ENCODE measurements at regions not wholly inside any gene's neighbourhood (a gene's known extent, or its start where the extent isn't known, plus 50 kb on each side); places are given as distances from the start of the nearest gene placed in this dataset.

GRCh38 chr5:30994902-30995301, 198.6 kb upstream of the CDH6 start:
- DNase-seq (ENCODE audit: low spot score): no peak
- in situ Hi-C loops (cut with MboI; ENCODE audit: low pct_unique_long_range_greater_than_20kb, low sequenced_read_pairs, unreplicated experiment): no loop called here
- TF ChIP-seq CTCF (IDR thresholded peaks at IDR 0.05; ENCODE audit: extremely low read depth, insufficient read depth, missing control alignments): no peak

GRCh38 chr5:30994176-30994575, 199.3 kb upstream of the CDH6 start:
- no peak for DNase-seq (ENCODE audit: low spot score)
- in situ Hi-C loops (cut with MboI; ENCODE audit: low pct_unique_long_range_greater_than_20kb, low sequenced_read_pairs, unreplicated experiment): no loop called here
- TF ChIP-seq CTCF (IDR thresholded peaks at IDR 0.05; ENCODE audit: extremely low read depth, insufficient read depth, missing control alignments): no peak

- no peak for TF ChIP-seq CTCF (IDR thresholded peaks at IDR 0.05; ENCODE audit: extremely low read depth, insufficient read depth, missing control alignments)
- DNase-seq (ENCODE audit: low spot score): no peak
- in situ Hi-C loops (cut with MboI; ENCODE audit: low pct_unique_long_range_greater_than_20kb, low sequenced_read_pairs, unreplicated experiment): no loop called here
Observed at GRCh38 chr5:30991462-30991861, 202.0 kb upstream of the CDH6 start.

GRCh38 chr5:30981576-30981975, 211.9 kb upstream of the CDH6 start:
- in situ Hi-C loops (cut with MboI; ENCODE audit: low pct_unique_long_range_greater_than_20kb, low sequenced_read_pairs, unreplicated experiment): no loop called here
- no peak for TF ChIP-seq CTCF (IDR thresholded peaks at IDR 0.05; ENCODE audit: extremely low read depth, insufficient read depth, missing control alignments)

GRCh38 chr5:30968971-30969370, 224.5 kb upstream of the CDH6 start:
- in situ Hi-C loops (cut with MboI; ENCODE audit: low pct_unique_long_range_greater_than_20kb, low sequenced_read_pairs, unreplicated experiment): no loop called here
- no peak for TF ChIP-seq CTCF (IDR thresholded peaks at IDR 0.05; ENCODE audit: extremely low read depth, insufficient read depth, missing control alignments)
- DNase-seq (ENCODE audit: low spot score): no peak

More at GRCh38 chr5:30981576-30981975, 211.9 kb upstream of the CDH6 start:
- no peak for DNase-seq (ENCODE audit: low spot score)

GRCh38 chr5:30960036-30960435, 233.4 kb upstream of the CDH6 start:
- no peak for TF ChIP-seq CTCF (IDR thresholded peaks at IDR 0.05; ENCODE audit: extremely low read depth, insufficient read depth, missing control alignments)
- no peak for DNase-seq (ENCODE audit: low spot score)
- in situ Hi-C loops (cut with MboI; ENCODE audit: low pct_unique_long_range_greater_than_20kb, low sequenced_read_pairs, unreplicated experiment): no loop called here

- no peak for TF ChIP-seq CTCF (IDR thresholded peaks at IDR 0.05; ENCODE audit: extremely low read depth, insufficient read depth, missing control alignments)
- no peak for DNase-seq (ENCODE audit: low spot score)
- in situ Hi-C loops (cut with MboI; ENCODE audit: low pct_unique_long_range_greater_than_20kb, low sequenced_read_pairs, unreplicated experiment): no loop called here
Observed at GRCh38 chr5:30959238-30959637, 234.2 kb upstream of the CDH6 start.
